HCT116 (cell line): ENCODE measurements at regions not wholly inside any gene's neighbourhood (a gene's known extent, or its start where the extent isn't known, plus 50 kb on each side); places are given as distances from the start of the nearest gene placed in this dataset.

Experiments used
- ATAC-seq: fragments of 200-7000 bp; cut with Tn5 transposase; 2 replicates; pipeline ENCODE4 v1.9.1; 2020; ENCODE audit warnings: mild to moderate bottlenecking, moderate library complexity
- BruUV-seq: library from RNA; stranded (reverse); fragments of 400-500 nt; replicated peaks from 2 replicates; lab custom pipeline; 2021; lab: Mats Ljungman, UMichigan
- CTCF ChIA-PET: fragments of 300-600 bp; sonication (Branson Sonifier 250); formaldehyde crosslinking; loops from one replicate; lab custom pipeline; 2021; ENCODE audit warnings: antibody characterized with exemption; lab: Charles Lee
- POLR2A ChIA-PET: fragments of 300-600, 350-600 bp; sonication (Branson Sonifier 250); formaldehyde crosslinking; loops from one replicate; lab custom pipeline; 2021; ENCODE audit warnings: antibody characterized with exemption; lab: Charles Lee
- RAD21 ChIA-PET, 2 experiments: fragments of 300-600 bp; sonication (Branson Sonifier 250); formaldehyde crosslinking; loops; one replicate each; lab custom pipeline; 2023; ENCODE audit warnings: low total read pairs in 2 of 2; ENCODE audit not compliant: uncharacterized antibody in 2 of 2, unreplicated experiment in 2 of 2, low non-redundant PET in 1 of 2; lab: Charles Lee
- DNase-seq: peaks from one replicate; pipeline ENCODE4 v3.0.0-alpha.2; 2010; ENCODE audit warnings: low read depth, low spot score
- H2AFZ ChIP-seq: fragments of 200-600 bp; shearing (Covaris generic), sonication (generic); 2 replicates; pipeline ENCODE4 v1.6.1; 2017; ENCODE audit warnings: low read depth, mixed run types, mixed read lengths, antibody characterized with exemption, low read length; ENCODE audit not compliant: poor library complexity, severe bottlenecking
- H3K27ac ChIP-seq: 2 replicates; pipeline ENCODE4 v1.5.1; 2012; ENCODE audit warnings: low read depth, low read length
- H3K27me3 ChIP-seq: fragments of 200-600 bp; sonication (generic); 2 replicates; pipeline ENCODE4 v1.6.1; 2016; ENCODE audit warnings: mixed run types, low read length, mixed read lengths; ENCODE audit not compliant: insufficient read depth
- H3K36me3 ChIP-seq, 2 experiments: fragments of 200-500 bp in 1 of 2; fragments of 200-600 bp in 1 of 2; sonication (Bioruptor generic) in 1 of 2; sonication (generic) in 1 of 2; 2 replicates each; pipeline versions ENCODE4 v1.5.1 to v1.6.1; 2014 to 2016; ENCODE audit warnings: low read length in 2 of 2, inconsistent platforms in 1 of 2, mixed read lengths in 1 of 2, mixed run types in 1 of 2; ENCODE audit not compliant: insufficient read depth in 2 of 2, control insufficient read depth in 1 of 2
- H3K4me1 ChIP-seq, 2 experiments: fragments of 200-600 bp in 1 of 2; sonication (generic) in 1 of 2; 2 replicates each; pipeline versions ENCODE4 v1.5.1 to v1.6.1; 2012 to 2017; ENCODE audit warnings: low read length in 2 of 2, inconsistent platforms in 1 of 2, mild to moderate bottlenecking in 1 of 2, mixed read lengths in 1 of 2, mixed run types in 1 of 2, moderate library complexity in 1 of 2; ENCODE audit not compliant: insufficient read depth in 2 of 2, control insufficient read depth in 1 of 2
- H3K4me2 ChIP-seq: fragments of 200-600 bp; sonication (generic); 2 replicates; pipeline ENCODE4 v1.6.1; 2017; ENCODE audit warnings: mixed run types, low read length, mixed read lengths
- H3K4me3 ChIP-seq, 2 experiments: fragments of 200-600 bp in 1 of 2; sonication (generic) in 1 of 2; replicated peaks in 1 of 2; 2 replicates each; pipeline ENCODE4 v1.5.1; 2011 to 2016; ENCODE audit warnings: low read length in 2 of 2, control low read depth in 1 of 2, low read depth in 1 of 2, mild to moderate bottlenecking in 1 of 2, mixed read lengths in 1 of 2, mixed run types in 1 of 2
- H3K79me2 ChIP-seq: fragments of 200-600 bp; sonication (generic); 2 replicates; pipeline ENCODE4 v1.6.1; 2017; ENCODE audit warnings: mild to moderate bottlenecking, mixed run types, low read length, moderate library complexity, mixed read lengths; ENCODE audit not compliant: insufficient read depth
- H3K9ac ChIP-seq: fragments of 200-600 bp; sonication (generic); 2 replicates; pipeline ENCODE4 v1.6.1; 2016; ENCODE audit warnings: low read length, mixed read lengths
- H3K9me2 ChIP-seq: fragments of 200-600 bp; sonication (generic), shearing (Covaris generic); 2 replicates; pipeline ENCODE4 v1.6.1; 2017; ENCODE audit warnings: mixed run types, mild to moderate bottlenecking, moderate library complexity; ENCODE audit not compliant: insufficient read depth
- H3K9me3 ChIP-seq, 2 experiments: fragments of 200-500 bp in 1 of 2; fragments of 200-600 bp in 1 of 2; sonication (Bioruptor generic) in 1 of 2; sonication (generic) in 1 of 2; 2 replicates each; pipeline ENCODE4 v1.6.1; 2014 to 2017; ENCODE audit warnings: low read length in 2 of 2, mixed read lengths in 2 of 2, inconsistent platforms in 1 of 2, low read depth in 1 of 2, mild to moderate bottlenecking in 1 of 2, mixed run types in 1 of 2, moderate library complexity in 1 of 2; ENCODE audit not compliant: control insufficient read depth in 1 of 2, insufficient read depth in 1 of 2
- H4K20me1 ChIP-seq: fragments of 200-600 bp; sonication (generic), shearing (Covaris generic); 2 replicates; pipeline ENCODE4 v1.6.1; 2017; ENCODE audit warnings: mixed run types, mild to moderate bottlenecking, moderate library complexity; ENCODE audit not compliant: insufficient read depth
- ATF3 ChIP-seq: IDR thresholded peaks from 2 replicates; pipeline ENCODE4 v1.6.1; 2012
- CBX3 ChIP-seq: IDR thresholded peaks from 2 replicates; pipeline ENCODE4 v1.6.1; 2012; ENCODE audit warnings: low read depth
- CEBPB ChIP-seq: IDR thresholded peaks from 2 replicates; pipeline ENCODE4 v1.6.1; 2012; ENCODE audit warnings: low read depth
- CTCF ChIP-seq, 3 experiments: fragments of 200-600 bp in 1 of 3; sonication (generic) in 1 of 3; IDR thresholded peaks in 2 of 3; conservative IDR thresholded peaks in 1 of 3; 2 replicates each; pipeline ENCODE4 v1.5.1; 2012 to 2017; ENCODE audit warnings: low read depth in 2 of 3, low read length in 2 of 3, antibody characterized with exemption in 1 of 3, borderline replicate concordance in 1 of 3, control low read depth in 1 of 3, mild to moderate bottlenecking in 1 of 3, mixed read lengths in 1 of 3, mixed run types in 1 of 3, moderate library complexity in 1 of 3; ENCODE audit not compliant: insufficient read depth in 1 of 3
- EZH2 ChIP-seq: fragments of 200-600 bp; sonication (generic); IDR thresholded peaks from 2 replicates; pipeline ENCODE4 v1.6.1; 2017; ENCODE audit warnings: antibody characterized with exemption, mixed run types
- FOSL1 ChIP-seq: IDR thresholded peaks from 2 replicates; pipeline ENCODE4 v1.6.1; 2012; ENCODE audit warnings: low read depth
- JUND ChIP-seq: IDR thresholded peaks from 2 replicates; pipeline ENCODE4 v1.6.1; 2012
- MAX ChIP-seq: IDR thresholded peaks from 2 replicates; pipeline ENCODE4 v1.6.1; 2012
- POLR2A ChIP-seq: IDR thresholded peaks from 2 replicates; pipeline ENCODE4 v1.7.0; 2011; ENCODE audit warnings: borderline replicate concordance; ENCODE audit not compliant: insufficient read depth, insufficient read length; ENCODE audit errors: extremely low read depth
- POLR2AphosphoS5 ChIP-seq: IDR thresholded peaks from 2 replicates; pipeline ENCODE4 v1.6.1; 2011; ENCODE audit warnings: mild to moderate bottlenecking, low read depth, low read length, moderate library complexity
- RAD21 ChIP-seq: IDR thresholded peaks from 2 replicates; pipeline ENCODE4 v1.6.1; 2012; ENCODE audit warnings: low read depth, mild to moderate bottlenecking
- REST ChIP-seq: IDR thresholded peaks from 2 replicates; pipeline ENCODE4 v1.6.1; 2012; ENCODE audit warnings: low read depth
- SIN3A ChIP-seq: IDR thresholded peaks from 2 replicates; pipeline ENCODE4 v1.6.1; 2012; ENCODE audit warnings: low read depth
- SP1 ChIP-seq: IDR thresholded peaks from 2 replicates; pipeline ENCODE4 v1.6.1; 2012; ENCODE audit warnings: low read depth
- SRF ChIP-seq: IDR thresholded peaks from 2 replicates; pipeline ENCODE4 v1.6.1; 2012; ENCODE audit warnings: low read depth
- TCF7L2 ChIP-seq: IDR thresholded peaks from 2 replicates; pipeline ENCODE4 v1.7.0; 2011; ENCODE audit warnings: borderline replicate concordance, inconsistent platforms; ENCODE audit not compliant: insufficient read depth, insufficient read length; ENCODE audit errors: extremely low read depth
- YY1 ChIP-seq: IDR thresholded peaks from 2 replicates; pipeline ENCODE4 v1.6.1; 2011; ENCODE audit warnings: low read length, low read depth, moderate library complexity, mild to moderate bottlenecking; ENCODE audit not compliant: insufficient replicate concordance; ENCODE audit errors: extremely low read depth
- ZBTB33 ChIP-seq: IDR thresholded peaks from 2 replicates; pipeline ENCODE4 v1.6.1; 2011; ENCODE audit warnings: mild to moderate bottlenecking, low read length, moderate library complexity; ENCODE audit not compliant: insufficient replicate concordance; ENCODE audit errors: extremely low read depth
- ZFX ChIP-seq: fragments of 450-650 bp; IDR thresholded peaks from 2 replicates; pipeline ENCODE4 v1.6.1; 2017
- ZNF274 ChIP-seq: fragments of 200-500 bp; sonication (Bioruptor generic); IDR thresholded peaks from 2 replicates; pipeline ENCODE4 v1.6.1; 2014; ENCODE audit warnings: mild to moderate bottlenecking, low read depth, low read length, inconsistent platforms
- intact Hi-C: fragments of 100-400 bp; cut with micrococcal nuclease; formaldehyde crosslinking; loops from 2 replicates; pipeline ENCODE4 v1.10.0; 2022

- no peaks in the 10 kb centered on the region for H4K20me1 ChIP-seq
- peaks cover 7 to 22% of the 10 kb centered on the region in 2 experiments; a peak in 2 of 4 replicates for H3K9me3 ChIP-seq
- H3K79me2 ChIP-seq, result no peaks in the 10 kb centered on the region
- TF ChIP-seq MAX, result no peak
- TF ChIP-seq TCF7L2, result no peak
- TF ChIP-seq CBX3, result no peak
- TF ChIP-seq EZH2, result no peak
- TF ChIP-seq SIN3A, result no peak
- no peak for TF ChIP-seq RAD21
- no peak for TF ChIP-seq YY1
- no peak for TF ChIP-seq POLR2AphosphoS5
- no peak for TF ChIP-seq SP1
- no peak for TF ChIP-seq FOSL1
- no peak for TF ChIP-seq ZBTB33
- TF ChIP-seq ATF3, result no peak
- TF ChIP-seq CEBPB, result no peak
- TF ChIP-seq SRF, result no peak
- no peak for TF ChIP-seq ZFX
- TF ChIP-seq JUND, result no peak
- TF ChIP-seq CTCF (IDR thresholded peaks at IDR 0.05 in 2 of 3, conservative IDR thresholded peaks at IDR 0.05 in 1 of 3; ENCODE audit: borderline replicate concordance in 1 of 3, insufficient read depth in 1 of 3, low read depth in 2 of 3, low read length in 2 of 3), result no peak
- TF ChIP-seq ZNF274, result no peak
- TF ChIP-seq REST, result no peak
- no peak for TF ChIP-seq POLR2A
- no peaks in the 10 kb centered on the region for H3K4me1 ChIP-seq
- ChIA-PET RAD21 (no interaction called here), POLR2A (no interaction called here), CTCF (no interaction called here)
- no peaks in the 10 kb centered on the region for H3K9me2 ChIP-seq
- no peak overlapping the region for H3K27ac ChIP-seq
- ATAC-seq (no peak), DNase-seq (no peak)
- intact Hi-C loops, result no loop called here
- no peak overlapping the region for H3K4me3 ChIP-seq
- no TSS peak for BruUV-seq
- no peaks in the 10 kb centered on the region for H3K36me3 ChIP-seq
- no peaks in the 10 kb centered on the region for H3K27me3 ChIP-seq
- H3K4me2 ChIP-seq, result no peak overlapping the region
- H2AFZ ChIP-seq, result no peak overlapping the region
- H3K9ac ChIP-seq, result no peak overlapping the region
Observed at GRCh38 chr3:35422836-35423601, 216.3 kb upstream of the ARPP21 start.
